HepG2 (cell line): ENCODE measurements at regions not wholly inside any gene's neighbourhood (a gene's known extent, or its start where the extent isn't known, plus 50 kb on each side); places are given as distances from the start of the nearest gene placed in this dataset.

ENCODE experiments used
- ATAC-seq: fragments of 200-7000 bp; cut with Tn5 transposase; 3 replicates; pipeline ENCODE4 v1.9.1; 2020; ENCODE audit warnings: mild to moderate bottlenecking, moderate library complexity
- BruUV-seq: library from RNA; stranded (reverse); fragments of 400-500 nt; replicated peaks from 2 replicates; lab custom pipeline; 2021; lab: Mats Ljungman, UMichigan
- CTCF ChIA-PET: fragments of 300-600 bp; formaldehyde crosslinking; extraction: SDS; loops from one replicate; lab custom pipeline; 2021; ENCODE audit warnings: low total read pairs, inconsistent platforms, low intra/inter-chr PET ratio; lab: Yijun Ruan, JAX
- POLR2A ChIA-PET: fragments of 350-600 bp; sonication (Branson Sonifier 250); formaldehyde crosslinking; loops from one replicate; lab custom pipeline; 2020; ENCODE audit warnings: antibody characterized with exemption, inconsistent platforms; lab: Yijun Ruan, JAX
- DNase-seq: peaks from one replicate; pipeline ENCODE4 v3.0.0-alpha.2; 2015; ENCODE audit warnings: low spot score
- FAIRE-seq: peaks from 3 replicates; lab custom pipeline; 2011; peaks lifted over from hg19 to GRCh38; lab: Jason Lieb, UNC
- H2AFZ ChIP-seq: one replicate; pipeline ENCODE4 v1.6.1; 2011; ENCODE audit warnings: low read length, inconsistent platforms
- H3K27ac ChIP-seq: fragments of 300-600 bp; 3 replicates; pipeline ENCODE4 v1.8.0; 2011; ENCODE audit warnings: mixed run types, mild to moderate bottlenecking, mixed read lengths, low read length, inconsistent platforms; ENCODE audit not compliant: insufficient read depth; ENCODE audit errors: extremely low read length
- H3K27me3 ChIP-seq, 2 experiments: fragments of 200-600 bp in 1 of 2; 2 replicates in 1 of 2; 3 replicates in 1 of 2; pipeline versions ENCODE4 v1.6.0 to v1.8.0; 2011; ENCODE audit warnings: low read length in 2 of 2, mild to moderate bottlenecking in 2 of 2, moderate library complexity in 2 of 2, inconsistent platforms in 1 of 2; ENCODE audit not compliant: insufficient read depth in 2 of 2, control insufficient read depth in 1 of 2
- H3K36me3 ChIP-seq, 2 experiments: fragments of 200-600 bp in 1 of 2; replicated peaks in 1 of 2; 2 replicates in 1 of 2; 3 replicates in 1 of 2; pipeline versions ENCODE4 v1.5.1 to v1.8.0; 2011; ENCODE audit warnings: low read length in 2 of 2, inconsistent platforms in 1 of 2; ENCODE audit not compliant: insufficient read depth in 2 of 2, control insufficient read depth in 1 of 2
- H3K4me1 ChIP-seq: 2 replicates; pipeline ENCODE4 v1.5.1; 2012; ENCODE audit warnings: low read length, inconsistent platforms; ENCODE audit not compliant: insufficient read depth
- H3K4me2 ChIP-seq: 2 replicates; pipeline ENCODE4 v1.6.0; 2011; ENCODE audit warnings: low read depth, low read length, inconsistent platforms
- H3K4me3 ChIP-seq, 3 experiments: fragments of 200-600 bp in 1 of 3; sonication (generic), shearing (Covaris generic) in 1 of 3; replicated peaks in 1 of 3; 2 replicates each; pipeline ENCODE4 v1.5.1; 2011 to 2016; ENCODE audit warnings: low read length in 3 of 3, inconsistent platforms in 2 of 3, low read depth in 2 of 3, mild to moderate bottlenecking in 2 of 3, control low read depth in 1 of 3, mixed read lengths in 1 of 3; ENCODE audit not compliant: insufficient read depth in 1 of 3
- H3K79me2 ChIP-seq: one replicate; pipeline ENCODE4 v1.6.1; 2011; ENCODE audit warnings: low read length, inconsistent platforms; ENCODE audit not compliant: insufficient read depth
- H3K9ac ChIP-seq: 2 replicates; pipeline ENCODE4 v1.6.0; 2011; ENCODE audit warnings: mild to moderate bottlenecking, low read depth, low read length, inconsistent platforms; ENCODE audit not compliant: insufficient read depth
- H3K9me3 ChIP-seq: 2 replicates; pipeline ENCODE4 v1.5.1; 2012; ENCODE audit warnings: mild to moderate bottlenecking, low read length
- H4K20me1 ChIP-seq: 2 replicates; pipeline ENCODE4 v1.6.0; 2011; ENCODE audit warnings: inconsistent platforms, mild to moderate bottlenecking, low read length, moderate library complexity; ENCODE audit not compliant: insufficient read depth
- SALL1 ChIP-seq: sonication (generic); formaldehyde crosslinking; IDR thresholded peaks from 2 replicates; pipeline ENCODE4 v1.8.0; 2022; ENCODE audit warnings: mild to moderate bottlenecking, missing genetic modification reagents
- SIN3A ChIP-seq: IDR thresholded peaks from 2 replicates; pipeline ENCODE4 v1.6.1; 2011; ENCODE audit warnings: low read depth, mild to moderate bottlenecking, control low read depth, low read length, borderline replicate concordance
- ZNF510 ChIP-seq: sonication (generic); formaldehyde crosslinking; IDR thresholded peaks from 2 replicates; pipeline ENCODE4 v1.4.0; 2020; ENCODE audit warnings: low read depth, mild to moderate bottlenecking, missing genetic modification reagents
- ZNF768 ChIP-seq: sonication (generic); formaldehyde crosslinking; IDR thresholded peaks from 2 replicates; pipeline ENCODE4 v1.4.0; 2020; ENCODE audit warnings: missing genetic modification reagents
- WGBS: methylation state at CpG from one replicate; pipeline ENCODE4 v1.1.6; 2017; ENCODE audit warnings: low lambda C conversion rate; 5-methylcytosine and 5-hydroxymethylcytosine counted together
- in situ Hi-C: cut with HindIII; loops from 2 replicates; pipeline ENCODE4 v1.10.0; 2017; ENCODE audit warnings: low pct_unique_long_range_greater_than_20kb; ENCODE audit not compliant: extremely low pct_ligation_motif_present
- intact Hi-C: fragments of 100-400 bp; cut with micrococcal nuclease; formaldehyde crosslinking; loops from one replicate; pipeline ENCODE4 v1.10.0; 2022; ENCODE audit not compliant: unreplicated experiment
- TF ChIP-seq, protein P1 (sequence below): IDR thresholded peaks from 2 replicates; pipeline ENCODE4 v1.6.1; 2016
- TF ChIP-seq, protein P2 (sequence below): sonication (generic); formaldehyde crosslinking; IDR thresholded peaks from 2 replicates; pipeline ENCODE4 v1.5.1; 2020; ENCODE audit warnings: mild to moderate bottlenecking, missing genetic modification reagents, moderate library complexity
- TF ChIP-seq, protein P3 (sequence below): sonication (generic); formaldehyde crosslinking; IDR thresholded peaks from 2 replicates; pipeline ENCODE4 v1.5.1; 2020; ENCODE audit warnings: mild to moderate bottlenecking, missing genetic modification reagents, borderline replicate concordance
- TF ChIP-seq, protein P4 (sequence below): sonication (generic); formaldehyde crosslinking; IDR thresholded peaks from 2 replicates; pipeline ENCODE4 v1.8.1; 2023; ENCODE audit warnings: mild to moderate bottlenecking, moderate library complexity, missing genetic modification reagents

DNA sequence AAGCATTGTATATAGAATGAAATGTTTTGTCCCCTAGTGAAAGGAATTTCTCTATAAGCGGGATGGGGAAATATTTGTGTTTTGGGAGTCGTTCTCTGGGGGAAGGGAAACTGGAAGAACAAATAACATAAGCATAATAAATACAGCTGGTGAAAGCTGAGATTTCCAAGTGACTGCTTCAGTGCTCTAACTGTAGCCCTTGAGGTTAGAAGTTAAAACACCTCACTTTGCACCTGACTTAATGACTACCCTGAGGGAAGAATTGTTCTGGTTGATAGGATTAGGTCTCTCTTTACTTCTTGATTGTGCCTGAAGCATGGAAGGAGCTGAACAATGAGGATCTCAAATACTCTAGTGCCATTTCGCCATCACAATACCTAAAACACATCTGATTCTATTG lies 307.4 kb downstream of the MAN2A1 start:
- H3K9me3 ChIP-seq: no peaks in the 10 kb centered on the region
- ATAC-seq (no peak), FAIRE-seq (no peak), DNase-seq (no peak)
- peaks cover 50% of the 10 kb centered on the region for H3K4me1 ChIP-seq
- intact Hi-C loops (no loop called here), in situ Hi-C loops (loop anchor here (10.0 kb wide), 1 partner anchor 92 kb away; no protein-coding TSS in a partner anchor)
- ChIA-PET POLR2A (interaction anchor here (1.3 kb wide), 1 partner anchor 110 kb away, joined by 3 read pairs; no protein-coding TSS in a partner anchor), CTCF (no interaction called here)
- H3K4me2 ChIP-seq: no peak overlapping the region
- no peaks in the 10 kb centered on the region for H3K36me3 ChIP-seq
- 77% methylated on average over 3 of the region's 3 CpGs for WGBS
- no peaks in the 10 kb centered on the region for H4K20me1 ChIP-seq
- no peak overlapping the region for H3K4me3 ChIP-seq
- no peaks in the 10 kb centered on the region for H3K27me3 ChIP-seq
- no peaks in the 10 kb centered on the region for H3K79me2 ChIP-seq
- no TSS peak for BruUV-seq
- H2AFZ ChIP-seq: no peak overlapping the region
- no peak overlapping the region for H3K27ac ChIP-seq
- no peak overlapping the region for H3K9ac ChIP-seq
- TF ChIP-seq, protein P1, sequence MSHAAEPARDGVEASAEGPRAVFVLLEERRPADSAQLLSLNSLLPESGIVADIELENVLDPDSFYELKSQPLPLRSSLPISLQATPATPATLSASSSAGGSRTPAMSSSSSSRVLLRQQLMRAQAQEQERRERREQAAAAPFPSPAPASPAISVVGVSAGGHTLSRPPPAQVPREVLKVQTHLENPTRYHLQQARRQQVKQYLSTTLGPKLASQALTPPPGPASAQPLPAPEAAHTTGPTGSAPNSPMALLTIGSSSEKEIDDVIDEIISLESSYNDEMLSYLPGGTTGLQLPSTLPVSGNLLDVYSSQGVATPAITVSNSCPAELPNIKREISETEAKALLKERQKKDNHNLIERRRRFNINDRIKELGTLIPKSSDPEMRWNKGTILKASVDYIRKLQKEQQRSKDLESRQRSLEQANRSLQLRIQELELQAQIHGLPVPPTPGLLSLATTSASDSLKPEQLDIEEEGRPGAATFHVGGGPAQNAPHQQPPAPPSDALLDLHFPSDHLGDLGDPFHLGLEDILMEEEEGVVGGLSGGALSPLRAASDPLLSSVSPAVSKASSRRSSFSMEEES: no peak
- no peak for TF ChIP-seq SIN3A
- no peak for TF ChIP-seq ZNF768 (CRISPR knock-in tag)
- TF ChIP-seq, protein P2, sequence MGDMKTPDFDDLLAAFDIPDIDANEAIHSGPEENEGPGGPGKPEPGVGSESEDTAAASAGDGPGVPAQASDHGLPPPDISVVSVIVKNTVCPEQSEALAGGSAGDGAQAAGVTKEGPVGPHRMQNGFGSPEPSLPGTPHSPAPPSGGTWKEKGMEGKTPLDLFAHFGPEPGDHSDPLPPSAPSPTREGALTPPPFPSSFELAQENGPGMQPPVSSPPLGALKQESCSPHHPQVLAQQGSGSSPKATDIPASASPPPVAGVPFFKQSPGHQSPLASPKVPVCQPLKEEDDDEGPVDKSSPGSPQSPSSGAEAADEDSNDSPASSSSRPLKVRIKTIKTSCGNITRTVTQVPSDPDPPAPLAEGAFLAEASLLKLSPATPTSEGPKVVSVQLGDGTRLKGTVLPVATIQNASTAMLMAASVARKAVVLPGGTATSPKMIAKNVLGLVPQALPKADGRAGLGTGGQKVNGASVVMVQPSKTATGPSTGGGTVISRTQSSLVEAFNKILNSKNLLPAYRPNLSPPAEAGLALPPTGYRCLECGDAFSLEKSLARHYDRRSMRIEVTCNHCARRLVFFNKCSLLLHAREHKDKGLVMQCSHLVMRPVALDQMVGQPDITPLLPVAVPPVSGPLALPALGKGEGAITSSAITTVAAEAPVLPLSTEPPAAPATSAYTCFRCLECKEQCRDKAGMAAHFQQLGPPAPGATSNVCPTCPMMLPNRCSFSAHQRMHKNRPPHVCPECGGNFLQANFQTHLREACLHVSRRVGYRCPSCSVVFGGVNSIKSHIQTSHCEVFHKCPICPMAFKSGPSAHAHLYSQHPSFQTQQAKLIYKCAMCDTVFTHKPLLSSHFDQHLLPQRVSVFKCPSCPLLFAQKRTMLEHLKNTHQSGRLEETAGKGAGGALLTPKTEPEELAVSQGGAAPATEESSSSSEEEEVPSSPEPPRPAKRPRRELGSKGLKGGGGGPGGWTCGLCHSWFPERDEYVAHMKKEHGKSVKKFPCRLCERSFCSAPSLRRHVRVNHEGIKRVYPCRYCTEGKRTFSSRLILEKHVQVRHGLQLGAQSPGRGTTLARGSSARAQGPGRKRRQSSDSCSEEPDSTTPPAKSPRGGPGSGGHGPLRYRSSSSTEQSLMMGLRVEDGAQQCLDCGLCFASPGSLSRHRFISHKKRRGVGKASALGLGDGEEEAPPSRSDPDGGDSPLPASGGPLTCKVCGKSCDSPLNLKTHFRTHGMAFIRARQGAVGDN: no peak
- TF ChIP-seq SALL1: no peak
- no peak for TF ChIP-seq ZNF510
- TF ChIP-seq, protein P3, sequence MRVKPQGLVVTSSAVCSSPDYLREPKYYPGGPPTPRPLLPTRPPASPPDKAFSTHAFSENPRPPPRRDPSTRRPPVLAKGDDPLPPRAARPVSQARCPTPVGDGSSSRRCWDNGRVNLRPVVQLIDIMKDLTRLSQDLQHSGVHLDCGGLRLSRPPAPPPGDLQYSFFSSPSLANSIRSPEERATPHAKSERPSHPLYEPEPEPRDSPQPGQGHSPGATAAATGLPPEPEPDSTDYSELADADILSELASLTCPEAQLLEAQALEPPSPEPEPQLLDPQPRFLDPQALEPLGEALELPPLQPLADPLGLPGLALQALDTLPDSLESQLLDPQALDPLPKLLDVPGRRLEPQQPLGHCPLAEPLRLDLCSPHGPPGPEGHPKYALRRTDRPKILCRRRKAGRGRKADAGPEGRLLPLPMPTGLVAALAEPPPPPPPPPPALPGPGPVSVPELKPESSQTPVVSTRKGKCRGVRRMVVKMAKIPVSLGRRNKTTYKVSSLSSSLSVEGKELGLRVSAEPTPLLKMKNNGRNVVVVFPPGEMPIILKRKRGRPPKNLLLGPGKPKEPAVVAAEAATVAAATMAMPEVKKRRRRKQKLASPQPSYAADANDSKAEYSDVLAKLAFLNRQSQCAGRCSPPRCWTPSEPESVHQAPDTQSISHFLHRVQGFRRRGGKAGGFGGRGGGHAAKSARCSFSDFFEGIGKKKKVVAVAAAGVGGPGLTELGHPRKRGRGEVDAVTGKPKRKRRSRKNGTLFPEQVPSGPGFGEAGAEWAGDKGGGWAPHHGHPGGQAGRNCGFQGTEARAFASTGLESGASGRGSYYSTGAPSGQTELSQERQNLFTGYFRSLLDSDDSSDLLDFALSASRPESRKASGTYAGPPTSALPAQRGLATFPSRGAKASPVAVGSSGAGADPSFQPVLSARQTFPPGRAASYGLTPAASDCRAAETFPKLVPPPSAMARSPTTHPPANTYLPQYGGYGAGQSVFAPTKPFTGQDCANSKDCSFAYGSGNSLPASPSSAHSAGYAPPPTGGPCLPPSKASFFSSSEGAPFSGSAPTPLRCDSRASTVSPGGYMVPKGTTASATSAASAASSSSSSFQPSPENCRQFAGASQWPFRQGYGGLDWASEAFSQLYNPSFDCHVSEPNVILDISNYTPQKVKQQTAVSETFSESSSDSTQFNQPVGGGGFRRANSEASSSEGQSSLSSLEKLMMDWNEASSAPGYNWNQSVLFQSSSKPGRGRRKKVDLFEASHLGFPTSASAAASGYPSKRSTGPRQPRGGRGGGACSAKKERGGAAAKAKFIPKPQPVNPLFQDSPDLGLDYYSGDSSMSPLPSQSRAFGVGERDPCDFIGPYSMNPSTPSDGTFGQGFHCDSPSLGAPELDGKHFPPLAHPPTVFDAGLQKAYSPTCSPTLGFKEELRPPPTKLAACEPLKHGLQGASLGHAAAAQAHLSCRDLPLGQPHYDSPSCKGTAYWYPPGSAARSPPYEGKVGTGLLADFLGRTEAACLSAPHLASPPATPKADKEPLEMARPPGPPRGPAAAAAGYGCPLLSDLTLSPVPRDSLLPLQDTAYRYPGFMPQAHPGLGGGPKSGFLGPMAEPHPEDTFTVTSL: no peak
- TF ChIP-seq, protein P4, sequence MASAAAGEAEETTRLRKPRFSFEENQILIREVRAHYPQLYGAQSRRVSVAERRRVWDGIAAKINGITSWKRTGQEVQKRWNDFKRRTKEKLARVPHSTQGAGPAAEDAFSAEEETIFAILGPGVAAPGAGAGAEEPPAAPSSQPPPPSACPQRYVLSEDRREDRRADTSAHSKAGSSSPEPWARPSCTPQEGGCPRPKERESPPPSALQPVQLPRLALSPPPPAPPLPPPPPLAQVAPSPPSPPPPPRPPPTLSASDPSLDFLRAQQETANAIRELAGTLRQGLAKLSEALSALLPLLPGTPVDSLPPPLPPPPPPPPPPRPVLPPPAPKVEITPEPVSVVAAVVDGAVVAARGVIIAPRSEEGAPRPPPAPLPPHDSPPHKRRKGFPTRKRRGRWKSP: no peak
